Sigmoid colon (tissue), 6 donors: ENCODE measurements at regions not wholly inside any gene's neighbourhood (a gene's known extent, or its start where the extent isn't known, plus 50 kb on each side); places are given as distances from the start of the nearest gene placed in this dataset.

ENCODE experiments used
- DNase-seq: peaks from one replicate; pipeline ENCODE4 v3.0.0-alpha.2; 2019
- H3K27ac ChIP-seq, 4 donors: fragments of 200-600 bp; sonication (generic); one replicate each; pipeline ENCODE4 v1.5.1; 2016 to 2019; ENCODE audit warnings: mild to moderate bottlenecking in 1 of 4
- H3K27me3 ChIP-seq, 3 donors: fragments of 200-600 bp; sonication (generic); one replicate each; pipeline ENCODE4 v1.5.1; 2019; ENCODE audit warnings: mild to moderate bottlenecking in 1 of 3
- H3K36me3 ChIP-seq, 4 donors: fragments of 200-600 bp; sonication (generic); one replicate each; pipeline ENCODE4 v1.5.1; 2016 to 2019
- H3K4me1 ChIP-seq, 4 donors: fragments of 200-600 bp; sonication (generic); one replicate each; pipeline ENCODE4 v1.5.1; 2017 to 2019
- H3K4me3 ChIP-seq, 4 donors: fragments of 200-600 bp; sonication (generic); one replicate each; pipeline ENCODE4 v1.5.1; 2017 to 2019; ENCODE audit warnings: mild to moderate bottlenecking in 2 of 4, moderate library complexity in 1 of 4
- H3K9me3 ChIP-seq, 4 donors: fragments of 200-600 bp in 3 of 4; sonication (generic) in 3 of 4; one replicate each; pipeline versions ENCODE4 v1.5.1 to v1.6.1; 2013 to 2019
- CTCF ChIP-seq, 4 experiments: fragments of 450-650 bp in 3 of 4; fragments of 200-600 bp in 1 of 4; IDR thresholded peaks; one replicate each; pipeline ENCODE4 v1.5.1; 2016 to 2019; ENCODE audit warnings: antibody characterized with exemption in 4 of 4, mild to moderate bottlenecking in 3 of 4, moderate library complexity in 2 of 4
- EP300 ChIP-seq, 4 donors: sonication (generic); formaldehyde crosslinking; IDR thresholded peaks; one replicate each; pipeline ENCODE4 v1.6.1; 2017; ENCODE audit warnings: antibody characterized with exemption in 4 of 4
- POLR2A ChIP-seq, 2 donors: fragments of 450-650 bp; IDR thresholded peaks; one replicate each; pipeline ENCODE4 v1.6.1; 2016; ENCODE audit warnings: antibody characterized with exemption in 2 of 2, mild to moderate bottlenecking in 2 of 2, moderate library complexity in 2 of 2
- POLR2AphosphoS5 ChIP-seq, 4 donors: sonication (generic); formaldehyde crosslinking; IDR thresholded peaks; one replicate each; pipeline ENCODE4 v1.6.1; 2017; ENCODE audit warnings: antibody characterized with exemption in 4 of 4
- WGBS, 2 donors: extraction: QIAGEN DNeasy Blood & Tissue Kit; methylation state at CpG; one replicate each; pipeline ENCODE4 v1.1.7; 2013; 5-methylcytosine and 5-hydroxymethylcytosine counted together
- intact Hi-C: fragments of 100-400 bp; cut with DNase I; formaldehyde crosslinking; loops from one replicate; pipeline ENCODE4 v1.15.1; 2023
- donor health status: healthy with polysubstance abuse.
- donor health status: healthy.

DNA sequence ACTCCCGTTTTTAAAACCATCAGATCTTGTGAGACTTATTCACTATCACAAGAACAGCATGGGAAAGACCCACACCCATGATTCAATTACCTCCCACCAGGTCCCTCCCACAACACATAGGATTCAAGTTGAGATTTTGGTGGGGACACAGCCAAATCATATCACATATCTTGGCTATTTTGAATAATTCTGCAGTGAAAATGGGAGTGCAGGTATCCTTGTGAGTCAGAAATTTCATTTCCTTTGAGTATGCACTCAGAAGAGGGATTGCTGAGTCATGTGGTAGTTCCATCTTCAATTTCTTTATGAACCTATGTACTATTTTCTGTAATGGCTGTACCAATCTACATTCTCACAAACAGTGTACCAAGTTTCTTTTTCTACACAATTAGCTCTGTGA lies 125.8 kb downstream of the ANKRD7 start:
- Histone ChIP-seq H3K4me1 (no peaks in the 10 kb centered on the region), H3K36me3 (no peaks in the 10 kb centered on the region), H3K27me3 (no peaks in the 10 kb centered on the region), H3K4me3 (no peak overlapping the region), H3K27ac (no peak overlapping the region), H3K9me3 (no peaks in the 10 kb centered on the region)
- intact Hi-C loops, result no loop called here
- TF ChIP-seq CTCF (IDR thresholded peaks at IDR 0.05) (no peak), EP300 (IDR thresholded peaks at IDR 0.05) (no peak), POLR2AphosphoS5 (IDR thresholded peaks at IDR 0.05) (no peak)
- 88 to 96% methylated on average over 1 of the region's 1 CpG for WGBS, 2 donors
- no peak for DNase-seq

DNA sequence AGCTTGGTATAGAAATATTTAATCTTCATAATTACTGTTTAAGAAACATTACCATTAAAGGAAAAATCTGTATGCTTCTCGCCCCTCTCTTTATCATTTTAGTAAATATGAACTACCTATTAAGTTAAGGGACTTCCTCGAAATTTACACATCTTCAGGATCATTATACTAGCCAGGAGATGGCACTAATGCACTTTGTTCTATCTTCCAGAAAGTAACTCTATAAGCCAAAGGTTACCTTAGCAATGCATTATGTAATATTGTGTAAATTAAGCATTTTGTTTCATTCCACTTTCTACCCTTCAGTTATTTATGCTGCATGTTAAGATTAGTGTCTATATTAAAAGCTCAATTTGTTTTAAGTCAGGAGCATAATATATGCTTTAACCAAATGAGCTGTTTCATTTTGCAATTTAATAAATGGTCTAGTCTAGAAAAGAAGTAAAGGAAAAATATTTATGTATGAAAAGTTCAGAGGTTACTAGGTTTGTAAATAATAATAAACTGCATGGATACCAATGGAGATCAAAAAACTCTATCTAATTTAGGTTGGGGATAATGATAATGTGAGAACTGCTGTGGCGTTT lies 128.5 kb downstream of the ANKRD7 start:
- Histone ChIP-seq H3K9me3 (peaks cover 0 to 3% (median 0%) of the 10 kb centered on the region in 4 donors), H3K27me3 (no peaks in the 10 kb centered on the region), H3K27ac (no peak overlapping the region), H3K4me1 (no peaks in the 10 kb centered on the region), H3K36me3 (no peaks in the 10 kb centered on the region), H3K4me3 (no peak overlapping the region)
- no peak for DNase-seq
- 40 to 60% methylated on average over 3 of the region's 3 CpGs for WGBS, 2 donors
- TF ChIP-seq POLR2AphosphoS5 (IDR thresholded peaks at IDR 0.05), result no peak
- no peak for TF ChIP-seq POLR2A (IDR thresholded peaks at IDR 0.05)
- TF ChIP-seq EP300 (IDR thresholded peaks at IDR 0.05), result no peak
- no peak for TF ChIP-seq CTCF (IDR thresholded peaks at IDR 0.05)
- intact Hi-C loops, result no loop called here

DNA sequence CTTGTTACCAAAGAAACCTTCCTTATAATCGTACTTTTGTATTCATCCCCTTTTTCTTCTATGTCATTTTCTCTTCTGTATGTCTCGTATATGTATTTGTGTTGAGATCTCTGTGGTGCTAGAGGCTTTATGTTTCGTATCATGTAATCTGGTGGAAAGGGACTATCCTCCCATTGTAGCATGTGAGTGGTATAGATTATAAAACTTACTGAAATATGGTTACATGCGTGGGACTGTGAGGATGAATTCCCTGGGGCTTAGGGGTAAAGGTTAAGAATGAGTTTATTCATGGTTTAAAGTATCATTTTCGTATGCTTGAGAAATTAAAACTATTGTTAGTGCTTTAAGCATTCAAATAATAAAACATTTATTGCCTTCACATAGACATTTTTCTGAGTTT lies 141.9 kb downstream of the ANKRD7 start:
- Histone ChIP-seq H3K27me3 (no peaks in the 10 kb centered on the region), H3K4me3 (no peak overlapping the region), H3K27ac (no peak overlapping the region), H3K9me3 (no peaks in the 10 kb centered on the region), H3K4me1 (no peaks in the 10 kb centered on the region), H3K36me3 (no peaks in the 10 kb centered on the region)
- TF ChIP-seq POLR2AphosphoS5 (IDR thresholded peaks at IDR 0.05) (no peak), CTCF (IDR thresholded peaks at IDR 0.05) (no peak), POLR2A (IDR thresholded peaks at IDR 0.05) (no peak), EP300 (IDR thresholded peaks at IDR 0.05) (no peak)
- intact Hi-C loops, result no loop called here
- no peak for DNase-seq
- 71 to 72% methylated on average over 5 of the region's 5 CpGs for WGBS, 2 donors

- Histone ChIP-seq H3K9me3 (no peaks in the 10 kb centered on the region), H3K4me3 (no peak overlapping the region), H3K27me3 (no peaks in the 10 kb centered on the region), H3K36me3 (no peaks in the 10 kb centered on the region), H3K27ac (no peak overlapping the region), H3K4me1 (no peaks in the 10 kb centered on the region)
- TF ChIP-seq CTCF (IDR thresholded peaks at IDR 0.05), result no peak
- TF ChIP-seq EP300 (IDR thresholded peaks at IDR 0.05), result no peak
- no peak for TF ChIP-seq POLR2A (IDR thresholded peaks at IDR 0.05)
- TF ChIP-seq POLR2AphosphoS5 (IDR thresholded peaks at IDR 0.05), result no peak
- DNase-seq, result no peak
- intact Hi-C loops, result no loop called here
Observed at GRCh38 chr7:118368958-118369357, 144.5 kb downstream of the ANKRD7 start.

DNA sequence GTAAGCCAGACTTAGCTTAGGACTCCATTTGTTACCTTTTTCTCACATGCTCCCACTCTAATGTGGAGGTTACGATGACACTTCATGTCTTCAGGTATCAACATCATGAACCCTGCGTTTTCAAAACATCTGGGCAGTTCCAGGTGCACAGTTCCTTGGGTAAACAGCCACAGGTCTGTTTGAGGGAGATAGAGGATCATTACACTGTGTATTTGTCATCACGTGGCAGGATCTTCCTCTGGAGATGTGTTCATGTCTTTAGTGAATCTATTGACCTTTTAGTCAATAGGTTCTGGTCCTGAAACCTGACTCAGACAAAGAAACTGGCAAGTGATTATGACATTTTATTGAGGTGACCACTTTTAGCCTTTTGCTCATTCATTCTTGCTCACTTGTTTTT lies 145.5 kb downstream of the ANKRD7 start:
- Histone ChIP-seq H3K27ac (no peak overlapping the region), H3K4me1 (no peaks in the 10 kb centered on the region), H3K4me3 (no peak overlapping the region), H3K27me3 (no peaks in the 10 kb centered on the region), H3K36me3 (no peaks in the 10 kb centered on the region), H3K9me3 (no peaks in the 10 kb centered on the region)
- no peak for TF ChIP-seq EP300 (IDR thresholded peaks at IDR 0.05)
- no peak for DNase-seq
- 74 to 84% methylated on average over 3 of the region's 3 CpGs for WGBS, 2 donors
- intact Hi-C loops, result no loop called here
